ENCODE measurements at regions not wholly inside any gene's neighbourhood (a gene's known extent, or its start where the extent isn't known, plus 50 kb on each side); places are given as distances from the start of the nearest gene placed in this dataset.

GRCh38 chr2:57843158-57843557 lies 203.4 kb upstream of the VRK2 start:
- DNase-seq: no peak

- DNase-seq: no peak
Observed at GRCh38 chr2:57848723-57849122, 197.9 kb upstream of the VRK2 start.

- no peak for DNase-seq
Observed at GRCh38 chr2:57849843-57850242, 196.8 kb upstream of the VRK2 start.

GRCh38 chr2:57850415-57851130 lies 196.0 kb upstream of the VRK2 start:
- no peak for DNase-seq

- DNase-seq: no peak
Observed at GRCh38 chr2:57855212-57855611, 191.4 kb upstream of the VRK2 start.

GRCh38 chr2:57859755-57860154 lies 186.9 kb upstream of the VRK2 start:
- DNase-seq: no peak

- DNase-seq: no peak
Observed at GRCh38 chr2:57862153-57862552, 184.5 kb upstream of the VRK2 start.

- DNase-seq: no peak
Observed at GRCh38 chr2:57862727-57863126, 183.9 kb upstream of the VRK2 start.

- no peak for DNase-seq
Observed at GRCh38 chr2:57864926-57865325, 181.7 kb upstream of the VRK2 start.

GRCh38 chr2:57867730-57868129 lies 178.9 kb upstream of the VRK2 start:
- no peak for DNase-seq

GRCh38 chr2:57868619-57869139 lies 177.9 kb upstream of the VRK2 start:
- DNase-seq: no peak

GRCh38 chr2:57869758-57870344 lies 176.8 kb upstream of the VRK2 start:
- DNase-seq: no peak

GRCh38 chr2:57876313-57876712 lies 170.3 kb upstream of the VRK2 start:
- no peak for DNase-seq

- peak; percentile 4 for DNase-seq
Observed at GRCh38 chr2:57877811-57878170, 168.8 kb upstream of the VRK2 start.

GRCh38 chr2:57878171-57878865 lies 168.3 kb upstream of the VRK2 start:
- peak; percentile 59 for DNase-seq

- no peak for DNase-seq
Observed at GRCh38 chr2:57878866-57879210, 167.8 kb upstream of the VRK2 start.

- no peak for DNase-seq
Observed at GRCh38 chr2:57880446-57880845, 166.2 kb upstream of the VRK2 start.

- DNase-seq: no peak
Observed at GRCh38 chr2:57880967-57881366, 165.6 kb upstream of the VRK2 start.

GRCh38 chr2:57881998-57882888 lies 164.4 kb upstream of the VRK2 start:
- DNase-seq: no peak

- no peak for DNase-seq
Observed at GRCh38 chr2:57882895-57883515, 163.6 kb upstream of the VRK2 start.

GRCh38 chr2:57884281-57884680 lies 162.3 kb upstream of the VRK2 start:
- no peak for DNase-seq

GRCh38 chr2:57885742-57886141 lies 160.9 kb upstream of the VRK2 start:
- no peak for DNase-seq

All from left kidney (tissue), 1 donor.